Fibroblast of mammary gland (primary cell): ENCODE measurements at regions not wholly inside any gene's neighbourhood (a gene's known extent, or its start where the extent isn't known, plus 50 kb on each side); places are given as distances from the start of the nearest gene placed in this dataset.
A peak's percentile ranks its signal among the peaks of the same experiment; 100 is the strongest.

Experiments used
- DNase-seq: peaks from one replicate; pipeline ENCODE4 v3.0.0-alpha.2; 2010; ENCODE audit warnings: low read depth
- H3K4me3 ChIP-seq: 2 replicates; pipeline ENCODE4 v1.5.1; 2011; ENCODE audit warnings: low read depth, mild to moderate bottlenecking, low read length, moderate library complexity; ENCODE audit not compliant: control insufficient read depth
- CTCF ChIP-seq: conservative IDR thresholded peaks from 2 replicates; pipeline ENCODE4 v1.5.1; 2011; ENCODE audit warnings: low read depth, low read length, inconsistent platforms; ENCODE audit not compliant: control insufficient read depth, insufficient read depth

GRCh38 chr1:187226396-187226795 is 397.6 kb downstream of the PLA2G4A start:
- peak; percentile 45 for DNase-seq
- H3K4me3 ChIP-seq = no peak overlapping the region
- no peak for TF ChIP-seq CTCF

GRCh38 chr1:187228790-187229189 is 400.0 kb downstream of the PLA2G4A start:
- DNase-seq = no peak
- no peak overlapping the region for H3K4me3 ChIP-seq
- no peak for TF ChIP-seq CTCF

GRCh38 chr1:187229496-187229895 is 400.7 kb downstream of the PLA2G4A start:
- no peak overlapping the region for H3K4me3 ChIP-seq
- TF ChIP-seq CTCF = no peak
- DNase-seq = no peak

- TF ChIP-seq CTCF = no peak
- no peak overlapping the region for H3K4me3 ChIP-seq
- DNase-seq = no peak
These were observed 406.0 kb downstream of the PLA2G4A start for GRCh38 chr1:187234706-187235105.

- no peak for DNase-seq
- no peak for TF ChIP-seq CTCF
These were observed 407.4 kb downstream of the PLA2G4A start for GRCh38 chr1:187236199-187236598.

GRCh38 chr1:187236676-187237075 is 407.9 kb downstream of the PLA2G4A start:
- H3K4me3 ChIP-seq = no peak overlapping the region
- DNase-seq = no peak
- no peak for TF ChIP-seq CTCF

More at GRCh38 chr1:187236199-187236598, 407.4 kb downstream of the PLA2G4A start:
- H3K4me3 ChIP-seq = no peak overlapping the region

GRCh38 chr1:187237542-187237941 is 408.8 kb downstream of the PLA2G4A start:
- no peak overlapping the region for H3K4me3 ChIP-seq
- TF ChIP-seq CTCF = no peak
- no peak for DNase-seq
